Mucosa of rectum (tissue), 2 donors: ENCODE measurements at regions not wholly inside any gene's neighbourhood (a gene's known extent, or its start where the extent isn't known, plus 50 kb on each side); places are given as distances from the start of the nearest gene placed in this dataset.
A peak's percentile ranks its signal among the peaks of the same experiment; 100 is the strongest.

Experiments
- H3K27ac ChIP-seq, 2 donors: one replicate each; pipeline ENCODE4 v1.7.0; 2013; ENCODE audit warnings: inconsistent platforms in 2 of 2, low read depth in 2 of 2, low read length in 2 of 2
- H3K27me3 ChIP-seq, 2 donors: one replicate each; pipeline ENCODE4 v1.7.0; 2013; ENCODE audit warnings: low read length in 2 of 2; ENCODE audit not compliant: control insufficient read depth in 2 of 2, insufficient read depth in 2 of 2
- H3K36me3 ChIP-seq, 2 donors: one replicate each; pipeline ENCODE4 v1.7.0; 2013; ENCODE audit warnings: low read length in 2 of 2; ENCODE audit not compliant: control insufficient read depth in 2 of 2, insufficient read depth in 2 of 2
- H3K4me1 ChIP-seq, 2 donors: one replicate each; pipeline ENCODE4 v1.7.0; 2013; ENCODE audit warnings: low read length in 2 of 2, mild to moderate bottlenecking in 1 of 2; ENCODE audit not compliant: control insufficient read depth in 2 of 2, insufficient read depth in 2 of 2
- H3K4me3 ChIP-seq, 2 donors: one replicate each; pipeline ENCODE4 v1.7.0; 2013; ENCODE audit warnings: low read length in 2 of 2
- H3K9ac ChIP-seq, 2 donors: one replicate each; pipeline ENCODE4 v1.7.0; 2013; ENCODE audit warnings: low read length in 2 of 2, low read depth in 1 of 2, mild to moderate bottlenecking in 1 of 2
- H3K9me3 ChIP-seq, 2 donors: one replicate each; pipeline ENCODE4 v1.7.0; 2013; ENCODE audit warnings: low read length in 2 of 2; ENCODE audit not compliant: control insufficient read depth in 2 of 2
- donor health status: healthy.
- donor health status: Normal muscosa, but diverticular disease.

DNA sequence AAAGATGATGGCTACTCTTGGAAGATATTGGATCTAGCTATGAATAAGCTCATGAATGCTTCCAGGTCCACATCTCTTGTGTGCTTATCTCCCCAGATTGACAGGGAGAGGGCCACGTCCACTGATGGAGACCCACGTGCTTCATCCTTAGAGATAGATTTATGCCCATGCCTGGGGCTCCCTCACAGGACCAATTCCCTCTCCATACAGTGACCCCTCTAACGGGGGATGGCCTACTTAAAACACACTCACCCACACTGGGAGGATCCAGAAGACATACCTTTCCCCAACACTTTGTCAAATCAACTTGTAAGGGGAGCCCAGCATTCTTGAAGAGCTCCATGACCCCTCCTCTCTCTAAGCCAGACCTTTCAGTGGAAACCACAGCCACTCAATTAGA is 169.7 kb upstream of the CDH5 start:
- Histone ChIP-seq H3K9ac (no peak overlapping the region), H3K4me1 (no peaks in the 10 kb centered on the region), H3K27ac (no peak overlapping the region), H3K4me3 (no peak overlapping the region), H3K36me3 (no peaks in the 10 kb centered on the region), H3K9me3 (no peaks in the 10 kb centered on the region), H3K27me3 (no peaks in the 10 kb centered on the region)

DNA sequence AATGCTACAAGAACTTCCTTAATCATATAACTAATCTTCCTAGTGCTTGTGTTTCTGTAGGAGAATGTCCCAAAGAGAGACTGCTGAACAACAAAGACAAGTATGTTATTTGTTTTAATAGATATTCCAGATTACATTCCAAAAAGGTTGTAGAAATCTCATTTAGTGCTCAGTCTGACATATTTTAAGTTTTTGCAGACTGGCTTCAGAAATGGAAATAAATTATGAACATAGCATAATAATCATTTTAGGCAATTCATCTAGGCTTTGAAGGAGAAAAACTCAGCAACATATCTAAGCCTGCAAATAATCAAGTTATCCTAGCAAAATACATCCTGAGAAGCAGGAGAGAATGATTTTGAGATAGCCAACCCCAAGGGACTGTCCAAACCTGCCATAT is 171.6 kb upstream of the CDH5 start:
- H3K27me3 ChIP-seq = no peaks in the 10 kb centered on the region
- H3K4me3 ChIP-seq = no peak overlapping the region
- no peaks in the 10 kb centered on the region for H3K9me3 ChIP-seq
- no peaks in the 10 kb centered on the region for H3K36me3 ChIP-seq
- H3K9ac ChIP-seq = no peak overlapping the region
- no peaks in the 10 kb centered on the region for H3K4me1 ChIP-seq
- no peak overlapping the region for H3K27ac ChIP-seq

DNA sequence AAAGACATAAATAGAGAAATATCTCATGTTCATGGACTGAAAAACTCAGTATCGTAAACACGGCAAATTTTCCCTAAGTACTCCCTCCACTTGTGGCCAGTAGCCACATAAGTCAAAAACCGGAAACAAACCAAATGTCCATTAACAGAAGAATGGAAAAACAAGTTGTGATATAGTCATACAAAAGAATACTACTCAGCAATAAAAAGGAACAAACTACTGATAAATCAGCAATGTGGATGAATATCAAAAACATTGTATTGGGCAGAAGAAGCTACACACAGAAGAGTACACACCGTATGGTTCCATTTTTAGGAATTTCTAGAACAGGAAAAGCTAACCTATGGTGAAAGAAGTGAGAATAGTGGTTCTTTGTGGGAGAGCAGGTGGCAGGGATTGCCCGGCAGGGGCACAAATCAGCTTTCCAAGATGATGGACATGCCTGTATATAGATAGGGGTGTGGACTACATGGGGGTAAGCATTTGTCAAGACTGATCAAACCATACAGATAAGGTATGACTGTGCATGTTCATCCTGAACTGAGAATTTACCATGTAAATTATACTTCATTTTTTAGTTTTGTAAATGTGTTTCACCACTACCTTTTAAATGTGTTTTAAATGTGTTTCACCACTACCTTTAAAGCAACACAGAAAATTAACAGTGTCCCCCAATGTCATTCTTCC is 172.8 kb upstream of the CDH5 start:
- Histone ChIP-seq H3K4me3 (no peak overlapping the region), H3K4me1 (no peaks in the 10 kb centered on the region), H3K27me3 (no peaks in the 10 kb centered on the region), H3K36me3 (no peaks in the 10 kb centered on the region), H3K27ac (no peak overlapping the region), H3K9me3 (no peaks in the 10 kb centered on the region), H3K9ac (no peak overlapping the region)

DNA sequence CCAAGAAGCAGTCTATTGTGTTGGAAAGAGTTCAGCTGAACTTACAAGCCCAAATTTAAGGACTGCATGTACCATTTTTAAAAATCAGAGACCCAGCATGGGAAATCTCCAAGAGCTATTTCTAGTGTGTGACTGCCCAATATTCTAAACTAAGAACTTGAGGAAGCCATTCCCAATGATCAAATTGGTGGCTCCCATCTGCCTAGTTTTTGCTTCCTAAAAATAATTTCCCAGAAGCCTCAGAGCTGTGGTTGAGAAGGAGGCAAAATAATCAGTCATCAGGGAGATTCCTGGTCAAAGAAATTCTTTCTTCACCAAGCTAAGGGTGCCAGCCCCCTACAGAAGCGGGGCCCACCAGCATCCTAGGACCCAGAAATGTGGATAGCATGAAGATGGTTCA is 176.1 kb upstream of the CDH5 start:
- Histone ChIP-seq H3K4me1 (no peaks in the 10 kb centered on the region), H3K27ac (peak overlapping the region in 1 of 2 donors; percentile 18), H3K9ac (no peak overlapping the region), H3K4me3 (no peak overlapping the region), H3K36me3 (no peaks in the 10 kb centered on the region), H3K27me3 (no peaks in the 10 kb centered on the region), H3K9me3 (no peaks in the 10 kb centered on the region)

DNA sequence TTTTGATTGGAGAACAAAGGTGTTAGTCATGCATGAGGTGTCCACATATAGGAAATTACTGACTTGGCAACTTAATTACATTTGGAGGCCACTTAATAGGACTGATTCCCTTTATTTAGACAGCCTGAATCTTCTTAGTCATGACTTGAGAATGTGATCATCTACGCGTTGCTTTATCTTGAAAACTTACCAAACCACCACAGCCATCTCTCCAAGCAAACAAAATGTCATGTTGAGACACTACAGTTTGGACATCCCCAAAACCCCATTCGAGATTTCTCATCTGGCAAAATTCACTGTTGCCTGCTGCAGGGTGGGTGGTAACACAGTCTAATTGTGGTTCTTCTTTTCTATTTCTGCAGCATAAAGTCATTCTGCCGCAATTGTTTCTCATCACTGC is 176.5 kb upstream of the CDH5 start:
- H3K27me3 ChIP-seq = no peaks in the 10 kb centered on the region
- no peak overlapping the region for H3K27ac ChIP-seq
- H3K4me1 ChIP-seq = no peaks in the 10 kb centered on the region
- H3K4me3 ChIP-seq = no peak overlapping the region
- no peaks in the 10 kb centered on the region for H3K9me3 ChIP-seq
- no peaks in the 10 kb centered on the region for H3K36me3 ChIP-seq
- no peak overlapping the region for H3K9ac ChIP-seq

DNA sequence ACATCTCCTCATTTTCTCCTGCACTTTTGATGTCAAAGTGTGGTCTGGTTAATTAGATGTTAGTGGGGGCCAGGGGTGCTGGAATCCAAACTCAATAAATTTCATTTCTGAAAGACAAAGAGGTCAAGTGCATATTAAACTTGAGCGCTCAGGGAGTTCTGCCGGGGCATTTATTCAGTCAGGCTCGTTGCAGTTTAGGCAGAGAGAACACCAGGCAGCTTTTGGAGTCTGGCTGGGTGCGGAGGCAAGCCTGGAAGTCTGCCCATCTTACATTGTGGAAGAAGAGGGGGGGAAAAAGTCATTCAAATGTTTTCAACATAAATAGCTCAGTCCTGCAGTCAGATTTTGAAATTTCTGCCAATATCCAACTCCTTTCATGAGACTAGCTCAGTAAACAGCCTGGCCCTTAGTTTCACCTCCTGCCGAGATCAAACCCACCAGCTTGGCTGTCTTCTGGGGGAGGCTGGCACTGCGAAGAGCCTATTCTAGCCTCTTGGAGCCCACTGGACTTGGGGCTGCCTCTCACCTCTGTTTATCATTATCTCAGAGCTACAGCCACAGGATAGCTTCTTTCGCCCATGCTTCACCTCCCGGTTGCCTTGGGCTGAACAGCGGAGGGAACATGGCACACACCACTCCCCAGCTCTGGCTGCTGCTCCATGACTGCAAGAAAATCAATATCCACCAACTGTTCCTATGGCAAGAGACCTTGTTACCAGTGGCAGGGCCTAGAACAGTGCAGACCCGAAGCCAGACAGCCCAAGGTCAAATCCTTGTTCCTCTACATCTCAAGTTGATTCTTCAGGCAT is 177.4 kb upstream of the CDH5 start:
- H3K4me3 ChIP-seq = no peak overlapping the region
- H3K4me1 ChIP-seq = no peaks in the 10 kb centered on the region
- H3K9me3 ChIP-seq = no peaks in the 10 kb centered on the region
- peak overlapping the region in 1 of 2 donors; percentile 57 for H3K27ac ChIP-seq
- H3K36me3 ChIP-seq = no peaks in the 10 kb centered on the region
- H3K9ac ChIP-seq = no peak overlapping the region
- no peaks in the 10 kb centered on the region for H3K27me3 ChIP-seq

DNA sequence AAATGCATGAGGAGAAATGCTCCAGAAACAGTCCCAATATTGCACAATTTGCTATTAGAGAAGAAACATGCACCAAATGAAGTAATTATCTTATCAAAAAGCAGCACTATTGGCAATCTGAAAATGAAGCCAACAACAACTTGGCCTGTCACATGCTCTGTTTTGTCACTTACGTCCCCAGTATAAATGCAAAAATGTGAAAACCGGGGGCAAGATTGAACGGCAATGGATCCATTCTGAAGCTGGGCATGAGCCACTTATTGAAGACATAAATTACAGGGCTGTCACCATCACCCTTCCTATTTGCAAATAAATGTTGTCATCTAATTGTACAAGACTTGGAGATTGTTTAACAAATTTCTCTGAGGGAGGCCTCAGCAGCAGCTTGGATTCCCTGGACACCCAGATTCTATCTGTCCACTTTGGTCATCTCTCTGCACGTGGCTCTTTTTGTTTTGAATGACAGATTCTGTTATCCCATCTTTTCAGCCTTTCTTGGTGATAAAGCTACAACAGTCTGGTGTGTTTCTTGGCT is 180.2 kb upstream of the CDH5 start:
- no peaks in the 10 kb centered on the region for H3K9me3 ChIP-seq
- H3K4me3 ChIP-seq = no peak overlapping the region

DNA sequence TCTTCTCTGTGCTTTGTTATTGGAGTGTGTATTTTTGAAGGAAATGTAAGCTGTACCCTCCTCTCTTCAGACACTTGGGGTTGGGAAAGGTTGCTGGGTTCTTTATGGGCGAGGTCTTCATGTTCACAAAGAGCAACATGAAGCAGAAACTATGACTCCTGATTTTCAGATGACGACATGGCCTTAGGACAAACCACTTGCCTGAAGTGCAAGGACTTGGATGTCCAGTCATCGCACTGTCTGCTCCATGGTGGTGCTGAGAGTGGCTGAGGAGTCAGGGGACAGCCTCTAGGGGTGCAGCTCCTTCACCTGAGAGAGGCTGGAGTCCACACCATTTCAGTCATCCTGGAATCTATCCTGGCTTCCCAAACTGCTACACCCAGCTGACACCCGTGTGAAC is 183.9 kb upstream of the CDH5 start:
- Histone ChIP-seq H3K9me3 (peaks cover 0 to 3% of the 10 kb centered on the region in 2 donors), H3K4me1 (no peaks in the 10 kb centered on the region), H3K27me3 (no peaks in the 10 kb centered on the region), H3K4me3 (no peak overlapping the region), H3K36me3 (no peaks in the 10 kb centered on the region), H3K9ac (no peak overlapping the region), H3K27ac (no peak overlapping the region)

More for the DNA sequence above, 180.2 kb upstream of the CDH5 start:
- Histone ChIP-seq H3K27me3 (no peaks in the 10 kb centered on the region), H3K36me3 (no peaks in the 10 kb centered on the region), H3K27ac (no peak overlapping the region), H3K4me1 (no peaks in the 10 kb centered on the region), H3K9ac (no peak overlapping the region)

- Histone ChIP-seq H3K27ac (no peak overlapping the region), H3K36me3 (no peaks in the 10 kb centered on the region), H3K4me3 (no peak overlapping the region), H3K9ac (no peak overlapping the region), H3K4me1 (no peaks in the 10 kb centered on the region), H3K27me3 (no peaks in the 10 kb centered on the region), H3K9me3 (peaks cover 0 to 3% of the 10 kb centered on the region in 2 donors)
These were observed 189.8 kb upstream of the CDH5 start for GRCh38 chr16:66176731-66177130.

DNA sequence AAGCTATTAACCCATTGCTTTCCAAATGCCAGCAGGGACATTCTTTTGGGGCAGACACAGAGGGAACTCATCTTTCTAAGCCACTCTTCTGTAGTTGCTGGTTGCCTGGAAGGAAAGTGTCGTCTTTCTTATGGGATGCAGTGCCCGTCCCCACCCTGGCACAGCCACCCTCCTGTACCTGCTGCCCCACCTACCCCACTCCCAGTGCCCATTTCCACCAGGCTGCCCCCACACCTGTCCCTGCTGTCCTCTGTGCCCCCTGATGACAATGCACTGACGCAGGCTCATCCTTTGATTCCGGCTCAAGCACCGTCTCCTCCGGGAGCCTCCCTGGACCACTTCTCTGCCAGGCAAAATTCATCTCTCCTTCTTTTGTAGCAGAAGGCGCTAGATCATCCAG is 190.4 kb upstream of the CDH5 start:
- Histone ChIP-seq H3K27ac (no peak overlapping the region), H3K9ac (no peak overlapping the region), H3K4me3 (no peak overlapping the region), H3K27me3 (no peaks in the 10 kb centered on the region), H3K9me3 (peaks cover 0 to 3% of the 10 kb centered on the region in 2 donors), H3K4me1 (no peaks in the 10 kb centered on the region), H3K36me3 (no peaks in the 10 kb centered on the region)
